HUDEP-2 (cell line): ENCODE measurements at regions not wholly inside any gene's neighbourhood (a gene's known extent, or its start where the extent isn't known, plus 50 kb on each side); places are given as distances from the start of the nearest gene placed in this dataset.
"Not testable (repeated sequence)": the region's sequence is repeated elsewhere in the genome, so short reads cannot be mapped to it uniquely, and the experiment has no call there.

Source experiments
- DNase-seq, 76 experiments: peaks; one replicate each; lab custom pipeline; 2025; ENCODE audit not compliant: unreplicated experiment in 76 of 76; lab: John Stamatoyannopoulos, UW

DNA sequence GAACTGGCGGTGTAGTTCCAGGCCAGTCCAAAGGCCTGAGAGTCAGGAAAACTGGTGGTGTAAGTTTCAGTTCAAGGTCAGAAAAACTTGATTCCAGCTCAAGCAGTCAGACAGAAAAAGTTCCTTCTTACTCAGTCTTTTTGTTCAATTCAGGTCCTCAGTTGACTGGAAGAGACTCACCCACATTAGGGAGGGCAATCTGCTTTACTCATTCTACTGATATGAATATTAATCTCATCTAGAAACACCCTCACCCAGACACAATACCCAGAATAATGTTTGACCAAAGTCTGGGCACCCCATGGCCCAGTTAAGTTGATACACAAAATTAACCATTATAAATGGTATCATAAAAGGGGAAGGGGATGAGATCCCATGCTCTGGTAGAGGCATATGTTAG is 50.1 kb upstream of the LTA4H start:
- no peak for DNase-seq

DNA sequence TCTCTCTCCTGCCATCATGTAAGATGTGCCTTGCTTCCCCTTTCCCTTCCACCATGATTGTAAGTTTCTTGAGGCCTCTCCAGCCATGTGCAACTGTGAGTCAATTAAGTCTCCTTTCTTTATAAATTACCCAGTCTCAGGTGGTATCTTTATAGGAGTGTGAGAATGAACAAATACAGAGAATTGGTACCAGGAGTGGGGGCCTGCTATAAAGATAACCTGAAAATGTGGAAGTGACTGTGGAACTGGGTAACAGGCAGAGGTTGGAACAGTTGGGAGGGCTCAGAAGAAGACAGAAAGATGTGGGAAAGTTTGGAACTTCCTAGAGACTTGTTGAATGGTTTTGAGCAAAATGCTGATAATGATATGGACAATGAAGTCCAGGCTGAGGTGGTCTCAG is 50.8 kb upstream of the LTA4H start:
- DNase-seq, result not testable (repeated sequence)

DNA sequence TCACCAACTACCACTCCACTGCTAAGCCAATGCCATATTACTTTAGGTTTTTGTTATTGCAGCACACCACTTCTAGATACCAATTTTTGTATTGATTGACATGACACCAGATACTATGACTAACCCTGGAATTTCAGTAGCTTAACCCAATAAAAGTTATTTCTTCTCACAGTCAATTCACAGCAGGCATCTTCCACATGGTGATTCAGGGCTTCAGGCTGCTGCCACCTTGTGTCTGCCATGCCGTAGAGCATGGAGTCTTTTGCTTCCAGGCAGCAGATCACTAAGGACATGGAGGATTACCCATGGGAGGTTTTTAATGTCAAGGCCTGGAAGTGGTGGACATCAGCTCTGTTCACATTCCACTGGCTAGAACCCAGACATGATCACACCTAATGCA is 56.4 kb upstream of the LTA4H start:
- peak in 2 of 76 experiments; percentile 4 to 9 for DNase-seq

DNA sequence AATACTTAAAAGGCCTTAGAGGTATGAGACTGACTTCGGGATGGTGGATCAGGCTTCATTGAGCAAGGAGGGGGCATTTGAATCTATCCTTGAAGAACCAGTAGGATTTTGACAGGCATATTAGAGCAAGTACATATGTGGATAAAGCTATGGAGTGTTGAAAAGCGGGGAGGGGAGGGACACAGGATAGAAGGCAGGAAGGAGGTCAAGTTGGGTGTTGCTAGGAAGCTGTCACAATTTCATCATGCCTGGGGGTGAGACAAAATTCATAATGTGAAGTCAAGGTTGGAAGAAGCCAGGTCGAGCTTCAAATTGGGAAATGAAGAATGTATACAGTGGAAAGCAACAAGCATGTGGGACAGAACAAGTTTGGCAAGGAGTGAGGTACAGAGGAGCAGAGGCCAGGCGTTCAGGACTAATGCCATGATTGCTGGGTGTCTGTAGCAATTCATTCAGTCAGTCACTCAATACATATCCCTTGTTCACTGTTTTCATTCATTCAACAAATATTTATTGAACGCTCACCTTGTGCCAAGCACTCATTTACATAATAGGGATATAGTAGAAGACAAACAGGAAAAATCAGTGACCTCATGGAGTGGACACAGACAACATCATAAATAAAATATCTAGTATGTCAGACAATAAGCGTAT is 58.3 kb upstream of the LTA4H start:
- no peak for DNase-seq

DNA sequence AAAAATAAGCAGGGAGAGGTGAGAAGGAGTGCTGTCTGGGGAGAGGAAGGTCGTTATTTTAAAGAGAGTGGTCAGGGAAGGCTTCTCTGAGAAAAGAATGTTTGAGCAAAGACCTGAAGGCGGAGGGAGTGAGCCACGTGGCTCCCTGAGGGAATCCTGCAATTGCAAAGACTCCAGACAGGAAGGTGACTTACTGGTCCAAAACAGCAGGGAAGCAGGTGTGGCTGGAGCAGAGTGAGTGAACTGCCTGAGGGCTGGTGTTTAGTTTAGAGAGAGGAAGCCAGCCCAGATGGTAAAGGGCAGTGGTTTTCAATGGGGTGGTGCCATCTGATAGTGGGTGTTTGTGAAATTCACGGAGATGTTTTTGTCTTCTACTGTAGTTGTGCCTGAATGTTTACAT is 58.8 kb upstream of the LTA4H start:
- peak in 1 of 76 experiments; percentile 5 for DNase-seq

DNA sequence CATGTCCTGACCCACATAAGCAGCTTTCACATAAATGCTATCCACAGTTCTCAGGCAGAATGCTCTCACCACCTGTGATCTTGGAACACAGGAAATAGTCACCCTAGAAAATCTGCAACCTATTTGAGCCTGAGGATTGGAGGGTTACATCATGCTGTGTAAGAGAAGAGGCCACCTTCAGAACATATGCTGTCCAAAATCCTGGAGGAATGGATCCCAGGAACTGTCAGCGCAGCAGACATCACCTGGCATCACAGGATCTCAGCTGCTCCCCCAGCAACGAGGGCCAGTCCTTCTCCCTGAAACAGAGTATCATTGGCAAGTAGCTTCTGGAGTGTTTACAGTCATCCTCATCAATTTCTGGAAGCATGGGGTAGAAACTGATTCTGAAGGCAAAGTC is 63.2 kb upstream of the LTA4H start:
- no peak for DNase-seq

DNA sequence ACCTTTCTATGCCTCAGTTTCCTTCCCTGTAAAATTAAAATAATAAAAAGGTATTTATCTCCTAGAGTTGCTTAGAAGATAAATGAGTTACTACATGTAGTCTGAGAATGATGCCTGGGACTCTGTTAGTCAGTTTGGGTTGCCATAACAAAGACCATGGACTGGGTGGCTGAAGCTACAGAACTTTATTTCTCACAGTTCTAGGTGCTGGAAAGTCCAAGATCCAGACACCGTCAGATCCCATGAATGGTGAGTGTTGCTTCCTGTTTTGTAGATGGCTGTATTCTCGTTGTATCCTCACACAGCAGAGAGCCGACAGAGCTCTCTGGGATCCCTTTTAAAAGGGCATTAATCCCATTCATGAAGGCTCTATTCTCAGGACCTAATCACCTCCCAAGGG is 64.0 kb upstream of the LTA4H start:
- DNase-seq, result no peak

DNA sequence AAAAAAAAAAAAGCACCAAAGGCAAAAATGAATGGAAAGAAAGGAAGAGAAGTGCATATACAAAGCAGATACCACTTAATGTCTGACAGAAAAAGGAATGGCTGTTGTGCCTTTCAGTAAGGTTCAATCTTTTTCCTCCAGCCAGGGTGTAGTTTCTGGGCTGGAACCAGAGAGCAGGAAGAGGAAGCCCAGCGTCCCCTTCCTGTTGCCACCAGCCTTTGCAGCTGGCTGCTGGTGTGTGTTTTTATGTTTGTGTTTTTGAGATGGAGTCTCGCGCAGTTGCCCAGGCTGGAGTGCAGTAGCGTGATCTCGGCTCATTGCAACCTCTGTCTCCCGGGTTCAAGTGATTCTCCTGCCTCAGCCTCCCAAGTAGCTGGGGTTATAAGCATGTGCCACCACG is 64.6 kb upstream of the LTA4H start:
- DNase-seq, result no peak

DNA sequence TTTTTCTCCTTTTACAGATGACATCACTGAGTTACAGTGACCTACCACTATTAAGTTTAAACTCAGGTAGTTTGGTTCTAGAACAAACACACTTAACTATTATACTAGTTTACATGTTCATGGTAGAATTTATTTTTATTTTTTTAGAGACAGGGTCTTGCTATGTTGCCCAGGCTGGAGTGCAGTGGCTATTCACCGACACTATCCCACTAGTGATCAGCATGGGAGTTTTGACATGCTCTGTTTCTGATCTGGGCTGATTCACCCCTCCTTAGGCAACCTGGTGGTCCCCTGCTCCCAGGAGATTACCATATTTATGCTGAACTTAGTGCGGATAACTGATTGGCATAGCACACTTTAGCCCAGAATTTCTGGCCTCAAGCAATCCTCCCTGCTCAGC is 66.4 kb upstream of the LTA4H start:
- DNase-seq, result no peak

DNA sequence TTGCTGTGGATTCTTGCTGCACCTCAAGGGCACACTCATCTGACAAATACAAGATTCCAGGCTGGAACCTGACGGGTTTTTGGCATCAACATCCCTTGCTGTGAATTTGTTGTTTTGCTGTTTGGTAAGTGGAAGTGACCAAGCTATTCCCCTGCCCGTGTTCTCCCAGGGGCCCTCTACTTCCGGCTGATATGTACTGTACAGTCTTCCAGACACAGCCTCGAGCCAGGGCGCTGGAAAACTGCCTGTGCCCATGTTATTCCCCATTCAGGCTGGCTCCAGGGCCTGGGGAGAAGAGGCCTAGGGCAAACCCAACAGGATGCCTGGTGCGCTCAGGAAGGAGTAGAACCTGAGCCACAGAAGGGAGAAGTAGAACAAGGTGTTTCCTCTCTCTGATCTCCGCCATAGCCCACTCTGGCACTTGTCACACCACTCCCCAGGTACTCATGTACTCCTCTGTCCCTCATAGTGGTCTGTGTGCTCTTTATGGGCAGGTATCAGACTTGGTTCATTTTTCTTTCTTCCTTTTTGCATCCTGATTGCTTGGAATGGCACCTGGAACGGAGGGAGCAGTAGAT is 67.8 kb upstream of the LTA4H start:
- DNase-seq, result no peak

DNA sequence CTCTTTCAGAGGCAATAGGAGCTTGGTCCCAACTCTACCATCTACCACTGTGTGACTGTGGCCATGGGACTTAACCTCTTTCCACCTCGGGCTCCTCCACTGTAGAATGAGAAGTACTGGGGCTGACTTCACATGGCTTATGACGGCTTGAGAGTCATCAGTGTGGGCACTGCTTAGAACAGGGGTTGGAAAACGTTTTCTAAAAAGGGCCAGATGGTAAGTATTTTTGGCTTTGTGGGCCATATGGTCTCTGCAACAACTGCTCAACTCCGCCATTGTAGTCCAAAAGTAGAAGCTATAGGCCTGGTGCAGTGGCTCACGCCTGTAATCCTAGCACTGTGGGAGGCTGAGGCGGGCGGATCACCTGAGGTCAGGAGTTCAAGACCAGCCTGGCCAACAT is 69.2 kb upstream of the LTA4H start:
- no peak for DNase-seq

DNA sequence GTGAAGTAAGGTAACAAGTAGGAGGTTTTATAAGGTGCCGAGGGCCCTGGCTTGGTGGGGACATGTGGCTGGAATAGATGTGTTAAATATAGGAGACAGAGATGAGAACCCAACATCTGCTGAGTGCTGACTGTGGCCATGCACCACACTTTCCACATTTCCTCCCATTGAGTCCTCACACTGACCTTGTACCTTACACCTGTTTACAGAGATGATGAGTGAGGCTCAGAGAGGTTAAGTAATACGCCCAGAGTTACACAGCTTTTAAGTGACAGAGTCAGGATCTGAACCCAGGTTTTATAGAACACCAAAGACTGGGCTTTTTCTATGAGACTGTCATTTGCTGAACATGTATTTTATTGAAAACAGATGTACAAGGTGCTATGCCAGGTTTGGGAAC is 70.8 kb upstream of the LTA4H start:
- no peak for DNase-seq

DNA sequence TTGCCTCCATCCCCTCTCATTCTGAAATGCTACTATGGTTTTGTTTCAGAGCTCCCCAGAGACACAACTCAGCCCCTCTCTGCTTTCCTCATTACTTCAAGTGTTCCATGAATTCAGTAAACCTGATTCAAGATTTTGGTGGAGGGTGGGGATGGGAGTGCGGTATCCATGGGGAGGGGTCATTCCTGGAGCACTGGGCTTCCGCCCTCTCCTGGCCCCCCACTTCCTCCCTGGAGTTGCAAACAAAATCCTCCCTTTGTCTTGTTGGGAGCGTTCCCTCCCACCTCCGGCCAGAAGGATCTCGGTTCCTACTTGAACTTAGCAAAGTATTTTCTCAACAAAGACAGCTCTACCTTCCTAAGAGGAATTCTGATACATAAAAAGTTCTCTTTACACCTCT is 71.8 kb upstream of the LTA4H start:
- no peak for DNase-seq

DNA sequence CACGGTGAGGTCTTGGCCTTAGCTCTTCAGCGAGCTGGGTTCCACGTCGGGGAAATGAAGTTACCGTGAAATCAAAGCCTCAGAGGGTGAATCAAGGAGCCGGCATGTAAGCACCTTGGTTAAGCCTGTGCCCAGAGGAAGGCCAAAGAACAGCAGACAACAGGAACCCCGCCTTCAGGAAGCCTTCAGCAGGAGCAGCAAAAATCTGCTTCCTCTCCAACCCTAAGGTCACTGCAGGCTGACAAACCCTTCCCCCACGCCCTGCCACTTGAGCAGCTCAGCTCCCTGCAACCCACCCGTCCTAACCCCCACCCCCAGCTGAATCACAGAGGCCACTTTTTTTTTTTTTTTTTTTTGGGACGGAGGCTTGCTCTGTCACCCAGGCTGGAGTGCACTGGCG is 72.9 kb upstream of the LTA4H start:
- DNase-seq, result no peak

DNA sequence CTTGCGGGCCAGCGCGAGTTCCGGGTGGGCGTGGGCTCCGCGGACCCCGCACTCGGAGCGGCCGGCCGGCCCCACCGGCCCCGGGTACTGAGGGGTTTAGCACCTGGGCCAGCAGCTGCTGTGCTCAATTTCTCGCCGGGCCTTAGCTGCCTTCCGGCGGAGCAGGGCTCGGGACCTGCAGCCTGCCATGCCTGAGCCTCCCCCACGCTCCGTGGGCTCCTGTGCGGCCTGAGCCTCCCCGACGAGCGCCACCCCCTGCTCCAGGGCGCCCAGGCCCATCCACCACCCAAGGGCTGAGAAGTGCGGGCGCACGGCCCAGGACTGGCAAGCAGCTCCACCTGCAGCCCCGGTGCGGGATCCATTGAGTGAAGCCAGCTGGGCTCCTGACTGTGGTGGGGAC is 73.6 kb upstream of the LTA4H start:
- not testable (repeated sequence) for DNase-seq

DNA sequence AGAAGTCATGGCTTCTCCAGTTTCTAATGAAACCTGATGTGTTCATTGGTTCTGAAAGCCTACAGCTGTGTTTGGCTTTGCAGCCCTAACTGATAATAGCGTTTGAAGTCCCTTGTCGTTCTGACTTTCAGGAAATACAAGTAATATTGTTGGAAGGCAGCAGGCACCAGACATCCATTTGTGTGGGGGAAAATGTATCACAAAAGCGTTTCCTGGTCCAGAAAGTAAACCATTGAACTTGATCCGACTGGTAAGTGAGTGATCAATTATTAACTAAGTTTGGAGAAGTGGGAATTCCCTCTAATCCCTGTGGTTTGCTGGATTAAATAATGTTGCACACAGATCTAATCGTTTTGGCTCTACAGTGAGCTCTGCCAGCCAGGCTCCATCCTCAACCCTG is 77.3 kb upstream of the LTA4H start:
- DNase-seq, result no peak

DNA sequence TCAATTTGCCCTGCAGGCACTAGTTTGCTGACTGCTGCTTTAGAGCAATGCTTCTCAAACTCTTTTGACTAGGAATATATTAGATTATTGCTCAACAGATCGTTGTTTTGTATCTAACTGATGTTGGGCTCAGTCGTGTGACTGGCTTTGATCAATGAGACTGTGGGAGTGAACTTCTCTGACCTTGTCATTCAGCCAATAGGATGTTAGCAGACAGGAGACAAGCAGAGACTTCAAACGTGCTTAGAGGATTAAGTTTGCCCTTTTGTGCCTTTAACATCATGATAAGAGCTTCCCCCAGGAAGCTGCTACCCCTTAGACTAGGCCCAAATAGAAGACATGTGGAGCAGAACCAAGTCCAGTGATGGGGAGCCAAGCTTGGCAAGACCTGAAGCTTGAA is 76.7 kb upstream of the ELK3 start:
- DNase-seq, result no peak

DNA sequence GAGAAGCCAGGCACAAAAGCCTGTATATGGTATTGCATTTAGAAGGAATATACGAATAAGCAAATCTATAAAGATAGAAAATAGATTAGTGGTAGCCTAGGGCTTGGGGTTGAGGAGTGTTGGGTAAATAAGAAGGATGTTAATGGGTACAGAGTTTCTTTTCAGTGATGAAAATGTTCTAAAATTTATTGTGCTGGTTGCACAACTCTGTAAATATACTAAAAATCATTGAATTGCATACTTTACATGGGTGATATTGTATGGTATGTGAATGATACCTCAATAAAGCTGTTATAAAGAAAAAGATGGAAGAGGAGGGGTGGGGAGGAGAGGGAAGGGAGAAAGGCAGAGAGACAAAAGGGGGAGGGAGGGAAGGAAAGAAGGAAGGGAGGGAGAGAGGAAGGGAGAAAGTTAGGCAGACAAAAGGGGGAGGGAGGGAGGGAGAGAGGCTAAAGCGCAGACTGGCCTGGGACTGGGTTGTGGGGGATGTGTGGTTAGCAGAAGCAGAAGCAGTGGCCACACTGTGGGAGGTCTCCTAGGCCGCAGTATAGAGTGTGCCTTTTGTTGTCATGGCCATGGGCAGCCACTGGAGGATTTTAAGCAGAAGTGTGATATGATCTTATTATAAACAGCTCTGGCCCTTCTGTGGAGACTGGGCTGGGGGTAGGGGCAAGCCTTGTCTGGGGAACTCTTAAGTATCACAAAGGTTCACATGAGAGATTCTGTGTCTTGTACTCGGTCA is 73.6 kb upstream of the ELK3 start:
- DNase-seq, result peak in 1 of 76 experiments; percentile 1

DNA sequence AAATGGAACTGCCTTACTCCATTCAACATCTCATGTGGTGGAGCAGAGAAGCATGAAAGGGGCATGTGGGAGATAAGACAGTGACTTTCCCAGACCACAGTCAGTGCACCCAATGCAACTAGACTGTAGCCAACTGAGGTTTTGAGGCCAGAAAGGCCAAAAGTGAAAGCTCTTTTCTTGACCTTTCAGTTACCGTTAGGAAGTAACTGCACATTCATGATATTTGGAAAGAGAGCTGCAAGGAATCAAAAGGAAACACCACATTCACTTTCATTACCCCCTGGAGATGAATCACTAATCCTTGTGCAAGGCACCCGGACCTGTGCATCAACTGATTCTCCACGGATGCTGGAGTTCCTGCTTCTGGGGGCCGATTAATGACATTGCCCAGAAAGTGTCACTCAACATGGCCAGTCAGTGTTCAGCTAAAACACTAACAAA is 72.9 kb upstream of the ELK3 start:
- DNase-seq, result no peak

DNA sequence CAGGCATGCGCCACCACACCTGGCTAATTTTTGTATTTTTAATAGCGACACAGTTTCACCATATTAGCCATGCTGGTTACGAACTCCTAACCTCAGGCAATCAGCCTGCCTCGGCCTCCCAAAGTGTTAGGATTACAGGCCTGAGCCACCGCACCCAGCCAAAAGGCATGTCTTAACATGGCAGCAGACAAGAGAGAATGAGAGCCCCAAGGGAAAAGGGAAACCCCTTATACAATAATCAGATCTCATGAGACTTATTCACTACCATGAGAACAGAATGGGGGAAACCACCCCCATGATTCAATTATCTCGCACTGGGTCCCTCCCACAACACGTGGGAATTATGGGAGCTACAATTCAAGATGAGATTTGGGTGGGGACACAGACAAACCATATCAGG is 65.9 kb upstream of the ELK3 start:
- DNase-seq, result not testable (repeated sequence)

DNA sequence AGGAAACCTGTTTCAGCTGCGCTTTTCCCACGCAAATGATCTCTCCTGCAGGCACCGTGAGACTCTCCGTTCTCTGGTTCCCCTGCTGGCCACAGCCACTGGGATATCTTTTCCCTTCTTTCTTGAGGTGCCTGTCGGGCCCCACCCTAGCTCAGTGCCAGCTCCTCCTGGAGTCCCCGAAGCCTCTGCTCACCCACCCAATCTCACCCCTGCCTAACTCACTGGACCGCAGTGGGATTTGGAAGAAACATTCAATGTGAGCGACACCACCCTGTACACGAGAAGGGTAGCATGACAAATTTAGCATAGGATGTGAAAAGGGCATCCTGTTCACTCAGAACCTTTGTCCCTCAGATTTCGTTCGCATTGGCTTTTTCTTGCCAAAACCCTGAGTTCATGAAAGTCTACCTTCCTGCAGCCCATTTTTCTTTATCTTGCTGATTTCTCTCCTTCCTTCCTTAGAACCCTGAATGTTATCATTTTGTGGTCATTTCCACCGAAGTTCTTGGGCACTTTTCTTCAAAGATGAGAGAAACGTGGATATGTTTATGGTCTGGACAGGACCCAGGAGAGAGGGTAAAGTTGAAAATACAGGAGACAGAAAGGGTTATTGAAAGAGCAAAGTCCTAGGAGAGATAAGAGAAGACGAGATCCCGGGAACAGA is 63.6 kb upstream of the ELK3 start:
- DNase-seq, result no peak
